GM18505 (cell line): ENCODE measurements at regions not wholly inside any gene's neighbourhood (a gene's known extent, or its start where the extent isn't known, plus 50 kb on each side); places are given as distances from the start of the nearest gene placed in this dataset.

Experiments used
- ATAC-seq: cut with Tn5 transposase; IDR thresholded peaks from one replicate; pipeline ENCODE4 v1.9.1; 2021; ENCODE audit not compliant: unreplicated experiment
- POLR2A ChIP-seq: IDR thresholded peaks from 4 replicates; pipeline ENCODE4 v1.6.1; 2011; ENCODE audit warnings: borderline replicate concordance; ENCODE audit not compliant: insufficient read depth, insufficient read length; ENCODE audit errors: extremely low read depth

DNA sequence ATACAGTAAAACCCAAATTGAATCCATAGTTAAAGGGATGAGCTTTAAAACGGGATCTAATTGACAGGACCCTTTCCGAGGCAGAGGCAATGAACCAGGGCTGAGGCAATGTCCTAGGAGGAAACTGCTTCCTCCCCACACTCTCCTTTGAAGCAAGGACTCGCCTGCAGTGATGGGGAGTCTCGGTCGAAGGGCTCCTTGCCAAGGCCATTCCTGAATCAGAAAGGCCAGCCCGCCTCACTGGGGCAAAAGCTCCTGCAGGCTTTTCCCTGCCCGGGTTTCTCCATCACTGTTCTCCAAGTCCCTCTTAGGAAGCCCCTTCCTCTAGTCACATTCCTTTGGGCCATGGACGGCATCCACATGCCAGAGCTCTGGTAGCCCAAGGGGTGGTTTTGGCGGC, 132.0 kb downstream of the RBFOX3 start:
- no peak for ATAC-seq

DNA sequence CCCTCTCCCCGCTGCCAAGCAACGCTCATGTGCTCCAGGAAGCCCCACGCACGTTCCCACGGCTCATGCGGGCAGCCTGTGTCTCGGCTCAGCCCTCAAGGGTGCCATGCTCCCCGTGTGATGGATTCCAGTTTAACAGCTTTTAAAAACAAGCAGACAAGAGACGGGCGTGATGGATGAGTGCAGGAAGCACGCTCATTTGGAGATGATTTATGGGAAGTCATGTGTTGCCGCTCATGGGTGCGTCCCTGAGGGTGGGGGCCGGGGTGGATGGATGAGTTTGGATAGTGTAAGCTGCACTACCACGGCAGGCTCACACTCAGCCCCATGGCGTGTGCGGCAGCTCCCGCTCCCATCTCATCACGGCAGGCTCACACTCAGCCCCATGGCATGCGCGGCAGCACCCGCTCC, 132.8 kb downstream of the RBFOX3 start:
- no peak for TF ChIP-seq POLR2A
- ATAC-seq = no peak

More for the DNA sequence above, 132.0 kb downstream of the RBFOX3 start:
- no peak for TF ChIP-seq POLR2A

GRCh38 chr17:79476074-79476652, 134.7 kb downstream of the RBFOX3 start:
- no peak for ATAC-seq
- no peak for TF ChIP-seq POLR2A

- no peak for TF ChIP-seq POLR2A
- no peak for ATAC-seq
Measured at GRCh38 chr17:79473876-79474440, 136.9 kb downstream of the RBFOX3 start.

GRCh38 chr17:79473111-79473875, 137.6 kb downstream of the RBFOX3 start:
- ATAC-seq = no peak
- no peak for TF ChIP-seq POLR2A

DNA sequence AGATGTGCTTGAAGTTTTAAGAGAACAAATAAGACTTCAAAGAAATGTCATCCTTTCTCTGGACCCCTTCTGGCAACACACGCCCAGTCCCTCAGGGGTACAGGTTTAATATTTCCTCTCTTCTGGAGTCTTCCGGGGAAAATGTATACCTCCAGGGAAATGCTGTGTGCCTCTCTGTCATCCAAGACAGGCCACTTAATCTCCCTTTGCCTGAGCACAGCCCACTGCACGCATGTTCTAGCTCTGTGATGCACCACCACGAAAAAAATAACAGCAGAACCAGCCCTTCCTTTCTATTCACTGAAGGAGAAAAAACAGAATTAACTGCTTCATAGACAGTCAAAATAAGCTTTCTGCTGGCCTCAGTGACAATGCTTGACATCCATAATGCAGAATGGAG, 140.1 kb downstream of the RBFOX3 start:
- no peak for ATAC-seq
- TF ChIP-seq POLR2A = no peak

- no peak for TF ChIP-seq POLR2A
- ATAC-seq = no peak
Measured at GRCh38 chr17:79469646-79470045, 141.2 kb downstream of the RBFOX3 start.

DNA sequence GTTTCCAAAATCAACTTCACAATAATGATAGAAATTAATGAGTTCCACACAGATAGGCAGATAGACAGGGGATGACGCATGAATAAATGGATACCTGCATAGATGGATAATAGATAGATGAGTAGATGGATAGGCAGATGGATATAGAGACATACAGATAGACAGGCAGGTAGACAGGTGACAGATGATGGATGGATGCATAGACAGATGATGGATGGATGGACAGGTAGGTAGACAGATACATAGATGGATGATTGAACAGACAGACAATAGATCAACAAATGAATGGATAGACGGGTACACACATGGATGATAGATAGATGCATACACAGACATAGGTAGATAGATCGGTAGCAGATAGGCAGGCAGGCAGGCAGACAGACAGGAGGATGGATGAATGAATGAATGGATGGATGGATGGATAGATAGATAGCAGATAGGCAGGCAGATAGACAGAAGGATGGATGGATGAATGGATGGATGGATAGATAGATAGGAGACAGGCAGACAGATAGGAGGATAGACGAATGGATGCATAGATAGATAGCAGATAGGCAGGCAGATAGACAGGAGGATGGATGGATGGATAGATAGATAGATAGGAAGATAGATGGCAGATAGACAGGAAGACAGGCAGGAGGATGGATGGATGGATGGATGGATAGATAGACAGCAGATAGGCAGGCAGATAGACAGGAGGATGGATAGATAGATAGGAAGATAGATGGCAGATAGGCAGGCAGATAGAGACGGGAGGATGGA, 142.5 kb downstream of the RBFOX3 start:
- ATAC-seq = no peak
- TF ChIP-seq POLR2A = no peak

DNA sequence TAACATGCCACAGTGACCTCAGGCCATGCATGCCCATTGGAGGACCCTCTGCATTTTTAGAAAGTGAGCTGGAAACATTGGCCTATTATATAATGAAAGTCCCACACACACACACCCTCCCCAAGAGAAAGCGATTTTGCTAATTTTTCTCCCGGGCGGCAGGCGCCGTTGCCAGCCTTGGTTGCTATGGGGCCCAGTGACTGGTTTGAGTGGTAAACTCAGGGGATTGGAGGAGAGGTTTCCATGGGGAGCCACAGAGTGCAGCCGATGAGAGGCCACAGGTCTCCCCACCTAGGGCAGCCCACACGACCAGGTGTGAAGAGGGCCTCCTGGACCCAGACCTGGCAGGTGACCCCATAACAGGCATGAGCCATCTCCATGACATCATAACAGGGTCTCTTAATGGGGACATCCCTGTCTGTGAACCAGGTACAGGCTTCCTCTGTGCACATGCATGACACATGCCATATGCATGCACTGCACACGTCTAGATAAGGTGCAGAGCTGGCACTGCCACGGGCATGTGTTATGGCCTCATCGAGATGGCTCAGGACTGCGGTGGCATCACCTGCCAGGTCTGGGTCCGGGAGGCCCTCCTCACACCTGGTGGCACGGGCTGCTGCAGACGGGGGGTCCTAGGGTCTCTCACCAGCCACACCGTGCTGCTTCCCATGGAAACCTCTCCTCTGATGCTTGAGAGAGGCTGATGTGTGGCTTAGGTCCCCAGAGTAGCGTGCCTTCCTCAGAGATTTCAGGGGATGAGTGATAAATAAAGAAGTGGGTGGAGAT, 144.1 kb downstream of the RBFOX3 start:
- no peak for ATAC-seq
- TF ChIP-seq POLR2A = no peak

DNA sequence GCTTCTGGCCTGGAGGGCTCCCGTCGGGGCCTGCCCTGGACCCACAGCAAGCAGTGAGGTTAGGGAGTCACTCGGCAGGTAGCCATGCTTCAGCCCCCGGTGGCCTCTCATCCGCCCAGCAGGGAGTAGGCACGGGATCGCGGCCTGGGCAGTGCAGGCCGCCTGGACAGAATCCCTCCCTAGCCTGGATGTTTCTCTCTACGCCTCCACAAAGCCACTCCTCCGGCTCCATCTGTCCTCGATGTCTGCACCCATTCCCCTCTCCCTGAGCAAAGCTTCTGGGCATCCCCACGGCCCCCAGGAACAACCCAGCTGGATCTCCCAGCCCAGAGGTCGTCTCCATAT, 145.2 kb downstream of the RBFOX3 start:
- no peak for ATAC-seq
- no peak for TF ChIP-seq POLR2A

GRCh38 chr17:79465011-79465680, 145.7 kb downstream of the RBFOX3 start:
- no peak for TF ChIP-seq POLR2A
- ATAC-seq = no peak

DNA sequence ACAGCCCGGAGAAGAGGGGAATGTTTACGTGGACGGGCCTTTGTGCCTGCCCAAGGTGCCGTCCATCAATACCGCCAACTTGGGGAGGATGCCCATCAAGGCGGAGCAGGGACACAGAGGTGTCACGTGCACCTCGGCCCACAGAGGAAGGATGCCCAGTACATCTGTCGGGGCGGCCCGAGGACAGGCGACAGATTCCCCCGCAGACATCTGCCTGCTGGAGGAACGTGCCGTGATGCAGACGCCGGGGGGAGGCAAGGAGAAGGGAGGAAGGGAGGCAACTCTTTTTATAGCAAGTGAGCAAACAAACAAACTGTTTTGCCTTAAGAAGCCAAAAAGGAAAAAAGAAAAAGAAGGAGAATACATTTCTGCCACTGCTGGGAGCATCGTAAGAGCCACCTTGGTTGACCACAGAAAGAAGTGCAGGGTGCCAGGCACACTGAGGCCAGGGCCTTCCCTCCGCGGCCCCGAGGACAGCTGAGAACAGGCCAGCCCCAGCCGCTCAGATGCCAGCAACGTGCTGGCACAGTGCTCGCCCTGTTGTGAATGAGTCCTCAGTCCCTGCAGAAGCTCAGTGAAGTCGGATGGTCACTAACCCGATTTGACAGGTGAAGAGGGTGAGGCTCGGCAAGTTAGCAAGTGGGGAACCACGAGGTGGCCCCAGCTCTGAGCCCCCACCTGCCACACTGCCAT, 146.4 kb downstream of the RBFOX3 start:
- ATAC-seq = no peak
- TF ChIP-seq POLR2A = no peak

DNA sequence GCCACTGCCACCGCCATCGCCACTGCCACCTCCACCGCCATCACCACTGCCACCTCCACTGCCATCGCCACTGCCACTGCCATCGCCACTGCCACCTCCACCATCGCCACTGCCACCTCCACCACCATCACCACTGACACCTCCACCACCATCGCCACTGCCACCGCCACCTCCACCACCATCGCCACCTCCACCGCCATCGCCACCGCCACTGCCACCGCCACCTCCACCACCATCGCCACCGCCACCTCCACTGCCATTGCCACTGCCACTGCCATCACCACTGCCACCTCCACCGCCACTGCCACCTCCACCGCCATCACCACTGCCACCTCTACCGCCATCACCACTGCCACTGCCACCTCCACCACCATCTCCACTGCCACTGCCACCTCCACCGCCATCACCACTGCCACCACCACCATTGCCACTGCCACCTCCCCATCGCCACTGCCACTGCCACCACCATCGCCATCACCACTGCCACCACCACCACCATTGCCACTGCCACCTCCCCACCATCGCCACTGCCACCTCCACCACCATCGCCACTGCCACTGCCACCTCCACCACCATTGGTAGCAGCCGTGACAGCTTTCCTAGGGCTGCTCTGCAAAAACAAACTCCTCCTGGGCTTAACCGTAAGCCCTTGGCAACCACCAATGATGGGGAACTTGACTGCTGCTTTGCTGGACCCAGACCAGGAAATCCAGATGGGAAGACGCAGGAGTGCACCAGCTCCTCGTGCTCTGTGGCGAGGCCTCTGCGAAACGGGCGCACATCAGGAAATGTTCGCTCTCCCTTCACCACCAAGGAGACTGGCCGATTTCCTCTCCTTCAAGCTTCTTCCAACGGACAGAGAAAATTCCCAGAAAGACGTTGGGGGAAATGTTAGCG, 147.2 kb downstream of the RBFOX3 start:
- ATAC-seq = no peak

More for the DNA sequence above, 147.2 kb downstream of the RBFOX3 start:
- TF ChIP-seq POLR2A = no peak
